Tibial nerve (tissue), 4 donors: ENCODE measurements at regions not wholly inside any gene's neighbourhood (a gene's known extent, or its start where the extent isn't known, plus 50 kb on each side); places are given as distances from the start of the nearest gene placed in this dataset.

Experiments used
- EP300 ChIP-seq, 2 donors: sonication (generic); formaldehyde crosslinking; IDR thresholded peaks; one replicate each; pipeline ENCODE4 v1.6.1; 2017; ENCODE audit warnings: antibody characterized with exemption in 2 of 2, mild to moderate bottlenecking in 1 of 2
- POLR2A ChIP-seq, 2 donors: fragments of 450-650 bp; IDR thresholded peaks; one replicate each; pipeline ENCODE4 v1.6.1; 2017; ENCODE audit warnings: antibody characterized with exemption in 2 of 2, mild to moderate bottlenecking in 2 of 2, moderate library complexity in 2 of 2
- TF ChIP-seq, protein P1 (sequence below), 5 experiments: fragments of 200-600 bp in 3 of 5; fragments of 450-650 bp in 2 of 5; sonication (generic) in 3 of 5; IDR thresholded peaks; one replicate each; pipeline ENCODE4 v1.5.1; 2016 to 2019; ENCODE audit warnings: antibody characterized with exemption in 5 of 5, mild to moderate bottlenecking in 3 of 5, moderate library complexity in 2 of 5

DNA sequence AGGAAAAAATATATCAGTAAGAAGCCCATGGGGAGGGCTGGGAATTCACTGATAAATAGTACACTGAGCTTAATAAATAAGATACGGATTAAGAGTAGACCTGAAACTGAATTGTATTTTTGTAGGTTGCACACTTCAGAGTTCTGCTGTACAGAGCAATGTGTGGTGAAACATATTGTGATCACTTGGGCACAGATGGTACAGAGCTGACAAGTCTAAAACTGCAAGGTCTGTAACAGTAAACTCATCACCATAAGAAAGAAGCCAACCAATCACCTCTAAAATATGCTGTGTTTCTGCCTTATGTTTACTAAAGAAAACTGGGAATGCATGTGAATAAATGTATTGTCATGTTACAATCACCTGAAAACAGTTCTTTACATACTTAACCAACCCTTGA, 360.7 kb downstream of the MRPL39 start:
- TF ChIP-seq, protein P1, sequence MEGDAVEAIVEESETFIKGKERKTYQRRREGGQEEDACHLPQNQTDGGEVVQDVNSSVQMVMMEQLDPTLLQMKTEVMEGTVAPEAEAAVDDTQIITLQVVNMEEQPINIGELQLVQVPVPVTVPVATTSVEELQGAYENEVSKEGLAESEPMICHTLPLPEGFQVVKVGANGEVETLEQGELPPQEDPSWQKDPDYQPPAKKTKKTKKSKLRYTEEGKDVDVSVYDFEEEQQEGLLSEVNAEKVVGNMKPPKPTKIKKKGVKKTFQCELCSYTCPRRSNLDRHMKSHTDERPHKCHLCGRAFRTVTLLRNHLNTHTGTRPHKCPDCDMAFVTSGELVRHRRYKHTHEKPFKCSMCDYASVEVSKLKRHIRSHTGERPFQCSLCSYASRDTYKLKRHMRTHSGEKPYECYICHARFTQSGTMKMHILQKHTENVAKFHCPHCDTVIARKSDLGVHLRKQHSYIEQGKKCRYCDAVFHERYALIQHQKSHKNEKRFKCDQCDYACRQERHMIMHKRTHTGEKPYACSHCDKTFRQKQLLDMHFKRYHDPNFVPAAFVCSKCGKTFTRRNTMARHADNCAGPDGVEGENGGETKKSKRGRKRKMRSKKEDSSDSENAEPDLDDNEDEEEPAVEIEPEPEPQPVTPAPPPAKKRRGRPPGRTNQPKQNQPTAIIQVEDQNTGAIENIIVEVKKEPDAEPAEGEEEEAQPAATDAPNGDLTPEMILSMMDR (IDR thresholded peaks at IDR 0.05), result no peak
- TF ChIP-seq POLR2A (IDR thresholded peaks at IDR 0.05), result no peak
- TF ChIP-seq EP300 (IDR thresholded peaks at IDR 0.05), result no peak
